CD4-positive, alpha-beta memory T cell (primary cell): ENCODE measurements at regions not wholly inside any gene's neighbourhood (a gene's known extent, or its start where the extent isn't known, plus 50 kb on each side); places are given as distances from the start of the nearest gene placed in this dataset.

ENCODE experiments used
- CTCF ChIA-PET: fragments of 350-600 bp; sonication (Branson Sonifier 250); formaldehyde crosslinking; loops from one replicate; lab custom pipeline; 2021; ENCODE audit warnings: inconsistent platforms; ENCODE audit not compliant: partially characterized antibody; lab: Charles Lee
- POLR2A ChIA-PET: fragments of 350-600 bp; sonication (Branson Sonifier 250); formaldehyde crosslinking; loops from one replicate; lab custom pipeline; 2021; ENCODE audit not compliant: partially characterized antibody; lab: Charles Lee
- DNase-seq, 5 donors: peaks; one replicate each; pipeline versions ENCODE4 v3.0.0 to v3.0.0-alpha.2; 2020 to 2022; ENCODE audit warnings: mixed read lengths in 1 of 5
- H3K27ac ChIP-seq: one replicate; pipeline ENCODE4 v1.7.0; 2013; ENCODE audit warnings: low read depth, low read length
- H3K27me3 ChIP-seq: 2 replicates; pipeline ENCODE4 v1.7.0; 2013; ENCODE audit warnings: mild to moderate bottlenecking, low read length, moderate library complexity; ENCODE audit not compliant: insufficient read depth
- H3K36me3 ChIP-seq: 2 replicates; pipeline ENCODE4 v1.7.0; 2013; ENCODE audit warnings: mild to moderate bottlenecking, low read length, moderate library complexity; ENCODE audit not compliant: insufficient read depth
- H3K4me1 ChIP-seq: 2 replicates; pipeline ENCODE4 v1.7.0; 2013; ENCODE audit warnings: mild to moderate bottlenecking, low read length, moderate library complexity; ENCODE audit not compliant: insufficient read depth
- H3K4me3 ChIP-seq, 2 donors: one replicate each; pipeline ENCODE4 v1.7.0; 2013; ENCODE audit warnings: low read length in 2 of 2, mild to moderate bottlenecking in 1 of 2
- H3K9me3 ChIP-seq, 2 donors: one replicate each; pipeline ENCODE4 v1.7.0; 2013; ENCODE audit warnings: low read length in 2 of 2, control low read depth in 1 of 2; ENCODE audit not compliant: control insufficient read depth in 1 of 2
- H3K27ac Mint-ChIP-seq, 7 donors: one replicate each; pipeline ENCODE4 v1.8.0; 2020 to 2021; ENCODE audit warnings: mixed read lengths in 7 of 7, mild to moderate bottlenecking in 6 of 7, inconsistent platforms in 3 of 7, moderate library complexity in 3 of 7
- H3K27me3 Mint-ChIP-seq, 2 donors: one replicate each; pipeline ENCODE4 v1.8.0; 2020 to 2021; ENCODE audit warnings: mixed read lengths in 2 of 2
- H3K36me3 Mint-ChIP-seq, 2 donors: one replicate each; pipeline ENCODE4 v1.8.0; 2020 to 2021; ENCODE audit warnings: mixed read lengths in 2 of 2, inconsistent platforms in 1 of 2, mild to moderate bottlenecking in 1 of 2
- H3K4me1 Mint-ChIP-seq, 4 donors: one replicate each; pipeline ENCODE4 v1.8.0; 2020 to 2021; ENCODE audit warnings: mixed read lengths in 4 of 4, mild to moderate bottlenecking in 1 of 4
- H3K4me3 Mint-ChIP-seq, 8 donors: one replicate each; pipeline ENCODE4 v1.8.0; 2020 to 2021; ENCODE audit warnings: mixed read lengths in 8 of 8, mild to moderate bottlenecking in 7 of 8, moderate library complexity in 6 of 8, inconsistent platforms in 3 of 8
- H3K9me3 Mint-ChIP-seq, 8 donors: one replicate each; pipeline ENCODE4 v1.8.0; 2020 to 2021; ENCODE audit warnings: mixed read lengths in 8 of 8, mild to moderate bottlenecking in 5 of 8, inconsistent platforms in 3 of 8, moderate library complexity in 1 of 8
- intact Hi-C: fragments of 100-400 bp; cut with micrococcal nuclease; formaldehyde crosslinking; loops from one replicate; pipeline ENCODE4 v1.15.1; 2023

GRCh38 chr9:108652851-108653250 lies 202.9 kb downstream of the ACTL7B start:
- intact Hi-C loops: no loop called here
- Histone ChIP-seq H3K4me3 (no peak overlapping the region), H3K9me3 (no peaks in the 10 kb centered on the region), H3K36me3 (no peaks in the 10 kb centered on the region), H3K27ac (no peak overlapping the region), H3K27me3 (no peaks in the 10 kb centered on the region), H3K4me1 (no peaks in the 10 kb centered on the region)
- no peak overlapping the region for H3K27ac Mint-ChIP-seq
- H3K4me3 Mint-ChIP-seq: no peak overlapping the region
- H3K9me3 Mint-ChIP-seq: peaks cover 0 to 6% (median 2%) of the 10 kb centered on the region in 8 donors
- POLR2A ChIA-PET: no interaction called here
- no peak for DNase-seq
- no peaks in the 10 kb centered on the region for H3K27me3 Mint-ChIP-seq
- no peaks in the 10 kb centered on the region for H3K36me3 Mint-ChIP-seq
- H3K4me1 Mint-ChIP-seq: no peaks in the 10 kb centered on the region
- CTCF ChIA-PET: no interaction called here

- Histone ChIP-seq H3K4me3 (no peak overlapping the region), H3K4me1 (no peaks in the 10 kb centered on the region), H3K36me3 (no peaks in the 10 kb centered on the region), H3K27ac (no peak overlapping the region), H3K27me3 (no peaks in the 10 kb centered on the region), H3K9me3 (no peaks in the 10 kb centered on the region)
- no peaks in the 10 kb centered on the region for H3K27me3 Mint-ChIP-seq
- H3K4me1 Mint-ChIP-seq: no peaks in the 10 kb centered on the region
- intact Hi-C loops: no loop called here
- no peaks in the 10 kb centered on the region for H3K36me3 Mint-ChIP-seq
- H3K9me3 Mint-ChIP-seq: peaks cover 0 to 6% (median 0%) of the 10 kb centered on the region in 8 donors
- H3K27ac Mint-ChIP-seq: no peak overlapping the region
- ChIA-PET POLR2A (no interaction called here), CTCF (interaction anchor here (1.5 kb wide), 1 partner anchor 14 kb away, joined by 3 read pairs; no protein-coding TSS in a partner anchor)
- H3K4me3 Mint-ChIP-seq: no peak overlapping the region
- no peak for DNase-seq
These were observed 205.0 kb downstream of the ACTL7B start for GRCh38 chr9:108650826-108651225.

- Mint-ChIP-seq H3K4me3 (no peak overlapping the region), H3K9me3 (peaks cover 0 to 5% (median 0%) of the 10 kb centered on the region in 8 donors), H3K36me3 (no peaks in the 10 kb centered on the region), H3K4me1 (no peaks in the 10 kb centered on the region), H3K27me3 (peaks cover 2 to 3% of the 10 kb centered on the region in 2 donors), H3K27ac (no peak overlapping the region)
- Histone ChIP-seq H3K9me3 (no peaks in the 10 kb centered on the region), H3K27me3 (no peaks in the 10 kb centered on the region), H3K36me3 (no peaks in the 10 kb centered on the region), H3K4me1 (no peaks in the 10 kb centered on the region), H3K4me3 (no peak overlapping the region), H3K27ac (no peak overlapping the region)
- ChIA-PET CTCF (no interaction called here), POLR2A (no interaction called here)
- DNase-seq: no peak
- intact Hi-C loops: no loop called here
These were observed 210.3 kb downstream of the ACTL7B start for GRCh38 chr9:108645520-108645919.

GRCh38 chr9:108643731-108644510 lies 211.9 kb downstream of the ACTL7B start:
- H3K4me3 ChIP-seq: no peak overlapping the region
- no peaks in the 10 kb centered on the region for H3K4me1 ChIP-seq
- H3K9me3 ChIP-seq: no peaks in the 10 kb centered on the region
- no peak overlapping the region for H3K27ac Mint-ChIP-seq
- intact Hi-C loops: no loop called here
- ChIA-PET POLR2A (no interaction called here), CTCF (no interaction called here)
- H3K9me3 Mint-ChIP-seq: peaks cover 0 to 5% (median 2%) of the 10 kb centered on the region in 8 donors
- H3K27me3 Mint-ChIP-seq: peaks cover 2 to 3% of the 10 kb centered on the region in 2 donors
- H3K36me3 ChIP-seq: no peaks in the 10 kb centered on the region
- no peak for DNase-seq
- H3K36me3 Mint-ChIP-seq: no peaks in the 10 kb centered on the region
- no peaks in the 10 kb centered on the region for H3K27me3 ChIP-seq
- H3K27ac ChIP-seq: no peak overlapping the region
- peak overlapping the region in 1 of 8 donors; percentile 55 for H3K4me3 Mint-ChIP-seq
- no peaks in the 10 kb centered on the region for H3K4me1 Mint-ChIP-seq

- peaks cover 2 to 3% of the 10 kb centered on the region in 2 donors for H3K27me3 Mint-ChIP-seq
- H3K4me1 Mint-ChIP-seq: no peaks in the 10 kb centered on the region
- Histone ChIP-seq H3K27me3 (no peaks in the 10 kb centered on the region), H3K27ac (no peak overlapping the region), H3K4me1 (no peaks in the 10 kb centered on the region), H3K9me3 (no peaks in the 10 kb centered on the region), H3K36me3 (no peaks in the 10 kb centered on the region), H3K4me3 (no peak overlapping the region)
- POLR2A ChIA-PET: no interaction called here
- no peak overlapping the region for H3K27ac Mint-ChIP-seq
- DNase-seq: no peak
- CTCF ChIA-PET: no interaction called here
- intact Hi-C loops: no loop called here
- H3K9me3 Mint-ChIP-seq: peaks cover 0 to 5% (median 2%) of the 10 kb centered on the region in 8 donors
- H3K4me3 Mint-ChIP-seq: no peak overlapping the region
- H3K36me3 Mint-ChIP-seq: no peaks in the 10 kb centered on the region
These were observed 212.9 kb downstream of the ACTL7B start for GRCh38 chr9:108642871-108643270.

GRCh38 chr9:108640230-108640629 lies 215.6 kb downstream of the ACTL7B start:
- H3K36me3 Mint-ChIP-seq: no peaks in the 10 kb centered on the region
- H3K9me3 Mint-ChIP-seq: peaks cover 0 to 5% (median 2%) of the 10 kb centered on the region in 8 donors
- no peaks in the 10 kb centered on the region for H3K4me1 Mint-ChIP-seq
- H3K9me3 ChIP-seq: no peaks in the 10 kb centered on the region
- no peak overlapping the region for H3K27ac ChIP-seq
- H3K4me1 ChIP-seq: no peaks in the 10 kb centered on the region
- intact Hi-C loops: no loop called here
- ChIA-PET POLR2A (no interaction called here), CTCF (no interaction called here)
- no peak overlapping the region for H3K27ac Mint-ChIP-seq
- no peaks in the 10 kb centered on the region for H3K27me3 ChIP-seq
- H3K4me3 Mint-ChIP-seq: no peak overlapping the region
- peaks cover 2 to 3% of the 10 kb centered on the region in 2 donors for H3K27me3 Mint-ChIP-seq
- no peak for DNase-seq
- no peak overlapping the region for H3K4me3 ChIP-seq
- no peaks in the 10 kb centered on the region for H3K36me3 ChIP-seq

GRCh38 chr9:108639696-108640095 lies 216.1 kb downstream of the ACTL7B start:
- CTCF ChIA-PET: interaction anchor here (0.7 kb wide), 1 partner anchor 32 kb away, joined by 3 read pairs; no protein-coding TSS in a partner anchor
- POLR2A ChIA-PET: no interaction called here
- no peak for DNase-seq
- H3K9me3 ChIP-seq: no peaks in the 10 kb centered on the region
- Mint-ChIP-seq H3K27ac (no peak overlapping the region), H3K4me3 (no peak overlapping the region), H3K36me3 (no peaks in the 10 kb centered on the region), H3K9me3 (peaks cover 0 to 5% (median 2%) of the 10 kb centered on the region in 8 donors), H3K4me1 (no peaks in the 10 kb centered on the region), H3K27me3 (peaks cover 2 to 3% of the 10 kb centered on the region in 2 donors)
- no peaks in the 10 kb centered on the region for H3K36me3 ChIP-seq
- no peak overlapping the region for H3K27ac ChIP-seq
- no peaks in the 10 kb centered on the region for H3K4me1 ChIP-seq
- intact Hi-C loops: no loop called here
- H3K27me3 ChIP-seq: no peaks in the 10 kb centered on the region
- no peak overlapping the region for H3K4me3 ChIP-seq
